GM19467 (cell line): ENCODE measurements at regions not wholly inside any gene's neighbourhood (a gene's known extent, or its start where the extent isn't known, plus 50 kb on each side); places are given as distances from the start of the nearest gene placed in this dataset.

Experiments
- ATAC-seq: cut with Tn5 transposase; IDR thresholded peaks from one replicate; pipeline ENCODE4 v1.9.1; 2021; ENCODE audit warnings: mild to moderate bottlenecking, moderate library complexity; ENCODE audit not compliant: unreplicated experiment

DNA sequence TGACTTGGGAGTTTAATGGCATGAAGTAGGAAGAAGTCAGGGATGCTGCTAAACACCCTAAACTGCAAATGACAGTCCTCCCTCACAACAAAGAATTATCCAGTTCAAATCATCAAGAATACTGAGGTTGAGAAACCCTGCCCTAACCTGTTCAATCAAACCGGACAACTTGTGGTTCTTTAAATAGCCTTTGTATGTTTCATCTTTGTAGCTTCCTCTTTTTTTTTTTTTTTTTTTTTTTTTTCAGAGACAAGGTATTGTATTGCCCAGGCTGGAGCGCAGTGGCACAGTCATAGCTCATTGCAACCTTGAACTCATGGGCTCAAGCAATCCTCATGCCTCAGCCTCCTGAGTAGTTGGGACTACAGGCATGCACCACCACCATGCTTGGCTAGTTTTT, 52.5 kb upstream of the TTC29 start:
- ATAC-seq = no peak

DNA sequence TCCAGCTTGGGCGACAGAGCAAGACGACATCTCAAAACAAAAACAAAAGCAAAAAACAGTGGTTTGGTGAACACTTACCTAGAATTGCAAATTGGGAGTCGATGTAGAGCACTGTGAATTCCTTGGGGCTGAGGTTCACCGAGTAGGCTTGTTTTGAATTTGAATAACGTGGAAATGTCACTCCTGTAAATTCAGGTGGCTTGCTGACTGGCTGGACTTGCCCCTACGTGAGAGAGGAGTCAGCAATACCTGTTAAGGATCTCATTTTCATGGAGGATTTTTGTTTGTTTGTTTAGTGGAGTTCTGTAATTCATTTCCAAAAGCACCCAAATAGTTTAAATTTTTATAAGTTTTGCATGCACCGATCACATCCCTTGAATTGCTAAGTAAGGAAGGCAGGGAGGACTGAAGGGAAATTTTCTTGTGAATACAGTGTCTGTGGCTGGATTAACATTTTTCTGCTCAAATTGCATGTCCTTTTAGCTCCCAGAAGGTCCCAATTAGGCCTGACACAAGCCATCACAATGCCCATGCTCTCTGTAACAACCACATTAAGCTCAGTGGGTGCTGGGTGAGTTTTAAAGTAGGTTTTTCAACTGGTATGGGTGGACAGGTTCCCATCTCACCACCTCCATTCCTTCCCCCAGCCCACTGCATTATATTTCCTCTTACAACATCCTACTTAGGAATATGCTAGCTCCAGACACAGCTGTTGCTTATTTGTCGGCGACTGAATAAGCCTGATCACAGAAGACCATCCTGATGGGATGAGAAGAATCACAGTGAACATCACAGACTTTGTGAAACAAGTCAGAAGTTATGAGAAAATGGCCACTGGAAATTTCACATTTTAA, 58.5 kb upstream of the TTC29 start:
- no peak for ATAC-seq

DNA sequence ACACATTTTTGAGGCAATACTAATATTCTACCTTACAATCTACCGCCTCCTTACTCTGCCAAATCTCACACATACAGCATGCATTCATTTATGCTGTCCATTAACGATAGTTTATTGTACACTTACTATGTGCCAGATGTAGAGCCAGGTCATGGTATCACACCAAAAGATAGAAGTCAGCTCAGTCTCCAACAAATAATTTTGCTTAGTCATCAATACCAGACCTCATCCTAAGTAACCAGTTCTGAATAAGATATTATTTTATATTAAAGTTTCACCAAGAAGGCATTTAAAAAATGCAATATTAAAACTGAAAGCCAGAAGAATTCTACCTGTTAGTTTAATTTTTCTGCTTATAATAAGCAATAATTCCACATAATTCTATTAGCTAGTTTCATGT, 60.6 kb upstream of the TTC29 start:
- ATAC-seq = no peak

DNA sequence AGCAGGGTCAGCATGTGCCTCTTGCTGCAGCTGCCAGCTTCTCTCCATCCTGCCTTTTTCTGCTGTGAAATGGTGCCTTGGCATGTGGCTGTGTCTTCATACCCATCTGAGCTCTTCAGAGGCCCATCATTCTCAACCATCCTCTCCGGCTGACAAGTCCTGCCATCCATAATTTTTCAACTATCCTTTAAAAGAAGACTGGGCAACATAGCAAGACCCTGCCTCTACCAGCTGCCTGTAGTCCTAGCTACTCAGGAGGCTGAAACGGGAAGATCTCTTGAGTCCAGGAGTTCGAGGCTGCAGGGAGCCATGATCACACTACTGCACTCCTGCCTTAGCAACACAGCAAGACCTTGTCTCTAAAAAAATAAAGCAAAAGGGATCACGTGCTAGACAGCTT, 64.2 kb upstream of the TTC29 start:
- no peak for ATAC-seq

DNA sequence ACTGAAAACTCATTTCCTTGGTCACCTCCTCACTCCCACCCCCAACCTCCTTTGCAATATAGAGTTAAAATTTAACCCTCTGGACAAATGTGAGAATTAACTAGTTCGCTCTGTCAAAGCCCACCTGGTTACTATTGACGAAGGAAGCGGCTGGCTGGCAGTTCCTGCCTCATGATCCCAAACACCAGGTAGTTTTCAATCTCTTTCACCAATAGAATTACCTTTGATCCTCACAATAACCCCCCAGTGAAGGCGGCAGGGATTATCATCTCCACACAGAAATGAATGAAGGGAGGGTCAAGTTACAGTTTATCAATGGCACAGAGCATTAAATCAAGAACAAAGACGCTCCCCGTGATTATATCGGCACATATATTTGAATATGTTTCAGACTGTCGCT, 65.7 kb upstream of the TTC29 start:
- ATAC-seq = no peak

DNA sequence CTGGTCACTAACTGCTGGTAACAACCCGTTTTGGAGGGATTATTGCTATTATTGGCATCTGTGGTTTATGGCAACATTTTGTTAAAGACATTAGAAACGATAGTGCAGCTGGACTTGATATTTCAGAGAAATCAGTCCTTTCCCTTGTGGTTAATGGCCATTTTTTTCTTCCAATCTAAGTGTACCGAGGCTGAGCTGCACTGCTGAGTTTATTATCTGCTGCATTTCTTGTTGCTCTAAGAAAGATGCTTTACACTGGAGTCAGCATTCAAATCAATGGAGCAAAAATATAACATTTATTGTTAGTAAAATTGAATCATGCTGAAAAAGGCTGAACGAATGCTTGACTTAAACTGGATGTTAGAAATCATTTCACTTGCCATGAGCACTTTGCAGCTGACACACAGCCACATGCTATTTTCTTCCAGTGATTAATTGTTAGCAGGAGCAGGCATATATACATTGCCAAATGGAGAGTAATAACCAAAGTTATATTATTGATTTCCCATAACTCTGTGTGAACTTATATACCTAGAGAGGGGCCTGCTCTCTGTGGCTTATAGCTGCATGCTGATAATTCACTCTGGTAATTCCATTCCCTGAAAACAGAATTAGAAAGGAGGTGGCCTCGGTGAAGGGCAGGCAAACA, 66.5 kb upstream of the TTC29 start:
- no peak for ATAC-seq

DNA sequence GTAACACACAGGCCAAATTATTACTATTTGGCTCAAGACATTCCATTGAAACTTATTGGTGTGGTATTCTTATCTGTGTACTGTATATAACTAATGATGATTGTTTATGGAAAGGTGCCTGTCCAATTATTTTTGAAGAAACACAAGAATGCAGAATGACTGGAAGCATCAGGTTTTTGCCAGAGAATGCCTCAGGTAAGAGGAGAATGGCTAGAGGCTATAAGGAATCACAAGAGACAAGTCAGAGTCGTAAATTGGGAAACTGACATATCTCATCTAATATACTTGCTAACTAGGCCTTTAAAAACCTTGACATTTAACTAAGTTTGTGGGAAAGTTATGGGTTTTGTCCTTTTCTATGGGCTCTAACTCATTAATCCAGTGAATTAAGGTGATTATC, 69.3 kb upstream of the TTC29 start:
- no peak for ATAC-seq

DNA sequence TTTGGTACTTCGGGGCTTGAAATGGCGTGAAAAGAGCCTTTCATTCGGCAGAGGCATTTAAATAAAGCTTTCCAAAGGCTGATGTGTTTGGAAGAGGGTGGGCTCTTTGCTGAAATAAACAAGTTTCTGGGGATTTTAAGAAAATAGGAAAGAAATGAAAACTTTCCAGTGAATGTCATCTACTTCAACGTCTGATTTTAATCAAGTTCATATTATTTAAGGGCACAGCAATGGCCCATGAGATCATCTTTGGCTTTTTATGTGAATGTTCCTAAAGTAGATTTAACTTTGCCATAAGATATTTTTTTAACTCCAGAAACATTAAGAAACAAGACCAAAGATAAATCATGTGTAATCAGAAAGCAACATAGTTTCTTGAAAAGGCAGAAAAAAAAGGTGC, 69.8 kb upstream of the TTC29 start:
- ATAC-seq = no peak

DNA sequence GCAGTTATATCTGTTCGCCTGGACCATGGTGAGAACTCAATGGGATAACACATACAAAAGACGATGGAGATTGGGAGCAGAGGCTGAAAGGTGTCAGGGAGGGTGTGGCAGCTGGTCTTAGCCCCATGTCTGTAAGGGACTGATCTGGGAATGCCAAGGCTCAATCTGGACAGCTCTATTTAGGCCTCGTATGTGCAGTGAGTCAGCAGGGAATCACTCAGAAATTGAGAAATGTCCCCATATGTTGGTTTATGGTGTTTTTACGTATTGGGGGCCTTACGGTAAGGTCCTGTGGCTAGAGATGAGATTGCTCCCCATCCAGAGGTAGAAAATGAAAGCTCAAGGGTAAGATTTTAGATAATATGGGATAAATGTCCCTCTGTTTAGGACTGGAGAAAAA, 71.4 kb upstream of the TTC29 start:
- no peak for ATAC-seq

DNA sequence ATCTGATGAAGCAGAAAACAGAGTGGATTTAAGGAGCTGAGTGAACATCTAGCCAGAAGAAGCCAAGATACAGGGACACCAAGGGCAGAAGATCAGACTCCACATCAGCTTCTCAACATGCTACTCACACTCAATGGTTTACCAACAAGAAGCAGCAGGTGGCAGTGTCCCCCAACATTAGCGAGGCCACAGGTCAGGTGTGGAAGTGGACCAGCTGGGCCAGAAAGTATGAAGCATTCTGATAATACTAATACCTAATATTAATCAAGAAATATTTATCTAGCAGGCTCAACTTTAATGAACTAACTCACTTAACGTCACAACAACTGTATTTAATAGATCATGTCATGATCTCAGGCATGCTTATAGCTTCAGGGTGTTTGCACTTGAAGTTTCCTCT, 73.4 kb upstream of the TTC29 start:
- peak; percentile 92 for ATAC-seq

DNA sequence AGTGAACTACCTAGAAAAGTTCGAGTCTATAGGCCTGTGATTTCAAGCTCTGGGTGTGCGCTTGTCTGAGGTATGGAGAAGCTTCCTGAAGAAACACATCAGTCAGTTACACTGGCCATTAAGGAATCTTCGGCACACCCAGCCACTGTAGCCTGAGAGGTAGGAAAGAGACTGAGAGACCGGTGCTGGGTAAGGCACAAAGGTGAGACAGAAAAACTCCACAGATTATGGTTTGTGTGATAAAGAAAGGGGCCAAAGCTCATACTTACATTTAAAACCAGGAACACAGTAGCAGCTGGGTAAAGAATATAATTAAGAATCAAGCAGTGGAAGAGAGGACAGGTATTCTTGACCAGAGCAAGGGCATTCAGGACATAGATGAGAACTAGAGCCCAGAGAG, 74.8 kb upstream of the TTC29 start:
- ATAC-seq = no peak

DNA sequence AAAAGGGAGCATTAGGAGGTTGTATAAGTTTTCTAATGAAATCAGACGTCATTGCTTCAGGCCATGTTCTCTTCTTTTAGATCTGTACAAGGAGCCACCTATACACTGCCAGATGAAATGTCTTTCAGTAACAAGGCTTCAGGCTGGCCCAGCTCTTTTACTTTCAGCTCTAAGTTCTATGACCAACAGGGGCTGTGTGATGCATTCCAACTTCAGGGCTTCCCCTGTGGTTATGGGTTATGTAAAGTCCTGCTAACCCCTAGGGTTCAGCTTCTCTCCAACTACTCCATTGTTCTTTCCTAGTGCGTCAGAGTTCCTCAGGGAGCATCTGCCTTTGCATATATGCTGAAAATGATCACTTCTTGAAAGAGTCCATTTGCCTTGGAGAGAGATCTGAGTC, 79.4 kb upstream of the TTC29 start:
- no peak for ATAC-seq

DNA sequence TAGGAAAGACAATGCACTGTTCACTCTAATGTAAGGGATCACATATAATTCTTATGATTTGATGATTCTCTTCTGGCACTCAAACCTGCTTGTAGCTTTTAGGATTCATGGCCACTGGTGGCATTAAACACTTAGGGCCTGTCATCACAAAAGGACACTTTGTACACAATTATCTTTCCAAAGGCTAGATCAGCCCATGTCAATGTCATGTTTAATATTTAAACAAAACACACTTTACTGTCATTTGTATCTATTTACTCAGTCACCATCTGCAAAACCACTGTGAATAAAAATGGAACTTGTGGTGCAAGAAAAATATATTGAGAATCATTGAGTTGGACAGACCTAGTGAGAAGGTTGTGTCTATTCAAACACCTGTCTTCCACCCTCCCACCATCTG, 83.6 kb upstream of the TTC29 start:
- ATAC-seq = no peak

DNA sequence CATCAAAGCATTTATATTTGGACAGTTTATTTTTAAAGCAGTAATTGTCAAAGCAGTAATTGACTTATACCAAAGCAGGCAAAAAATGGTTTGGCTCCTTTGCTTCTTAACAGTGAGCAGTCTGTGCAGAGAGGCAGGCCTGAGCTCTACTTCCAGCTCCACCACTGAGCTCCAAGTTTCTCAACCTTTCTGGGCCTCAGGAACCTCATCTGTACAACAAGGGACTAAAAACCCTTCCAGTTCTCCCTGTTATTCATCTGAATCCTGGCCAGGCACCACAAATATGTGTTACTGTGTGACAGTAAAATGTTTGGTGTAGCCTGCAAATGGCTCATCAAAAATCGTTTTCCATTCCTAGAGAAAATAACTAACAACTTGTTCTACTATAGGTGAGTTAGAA, 88.7 kb upstream of the TTC29 start:
- ATAC-seq = no peak

DNA sequence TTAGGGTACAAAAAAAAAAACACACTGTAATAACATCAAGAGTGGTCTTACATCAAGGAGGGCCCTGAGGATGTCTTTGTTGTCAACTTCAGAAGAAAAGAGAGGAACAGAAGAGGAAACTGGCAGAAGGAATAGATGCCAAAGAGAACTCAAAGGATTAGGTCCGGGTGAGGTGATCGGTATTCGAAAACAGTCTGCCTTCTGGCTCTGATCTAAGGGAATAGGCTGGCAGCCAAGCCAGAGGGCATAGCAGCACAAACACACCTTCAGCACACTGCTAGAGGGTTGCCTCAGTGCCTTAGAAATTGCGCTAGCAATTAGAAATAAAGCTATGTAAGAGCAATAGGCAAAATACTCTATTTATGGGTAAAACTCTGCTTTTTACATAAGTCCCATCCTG, 91.4 kb upstream of the TTC29 start:
- ATAC-seq = no peak

DNA sequence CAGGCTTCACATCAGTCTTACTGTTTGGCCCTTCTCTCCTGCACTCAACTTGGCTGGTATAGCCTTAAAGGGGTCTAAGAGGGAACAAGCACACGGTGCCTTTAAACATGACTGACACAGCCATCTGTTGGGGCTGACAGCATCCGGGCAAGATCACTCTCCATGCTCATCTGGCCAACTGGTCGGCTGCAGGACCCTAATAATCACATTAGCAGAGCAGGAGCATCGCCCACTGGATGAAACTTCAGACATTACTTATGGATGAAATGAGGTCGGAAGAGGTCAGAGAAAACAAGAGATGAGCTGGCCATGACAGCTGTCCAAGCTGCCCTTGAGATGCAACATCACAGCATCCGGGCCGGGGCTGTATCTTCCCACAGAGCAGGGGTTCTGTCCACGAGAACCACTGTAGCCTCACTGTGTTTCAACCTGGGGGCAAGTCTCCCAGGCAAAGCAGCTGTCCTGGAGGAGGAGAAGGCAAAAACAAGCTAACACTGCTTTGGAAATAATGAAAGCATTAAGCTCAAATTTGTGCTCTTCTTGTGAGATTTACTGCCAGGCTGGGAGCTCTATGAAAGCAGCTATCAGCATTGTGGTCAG, 94.4 kb upstream of the TTC29 start:
- no peak for ATAC-seq

DNA sequence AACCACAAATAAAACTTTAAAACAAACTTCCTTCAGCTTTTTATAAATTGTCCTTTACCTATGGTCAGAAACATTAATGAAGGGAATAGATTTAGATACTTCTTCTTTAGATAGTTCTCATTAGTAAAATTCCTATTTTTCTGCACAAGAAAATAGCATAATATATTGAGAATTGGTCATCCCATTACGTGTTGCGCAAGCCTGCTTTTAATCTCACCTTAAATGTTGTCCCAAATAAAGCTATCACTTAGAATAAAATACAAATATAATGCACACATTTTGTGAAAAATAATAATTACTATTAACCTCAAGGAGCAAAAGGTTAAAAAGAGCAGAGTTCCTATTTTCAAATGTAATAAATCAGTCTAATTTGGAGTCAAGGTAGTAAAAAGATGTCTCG, 95.2 kb upstream of the TTC29 start:
- no peak for ATAC-seq

DNA sequence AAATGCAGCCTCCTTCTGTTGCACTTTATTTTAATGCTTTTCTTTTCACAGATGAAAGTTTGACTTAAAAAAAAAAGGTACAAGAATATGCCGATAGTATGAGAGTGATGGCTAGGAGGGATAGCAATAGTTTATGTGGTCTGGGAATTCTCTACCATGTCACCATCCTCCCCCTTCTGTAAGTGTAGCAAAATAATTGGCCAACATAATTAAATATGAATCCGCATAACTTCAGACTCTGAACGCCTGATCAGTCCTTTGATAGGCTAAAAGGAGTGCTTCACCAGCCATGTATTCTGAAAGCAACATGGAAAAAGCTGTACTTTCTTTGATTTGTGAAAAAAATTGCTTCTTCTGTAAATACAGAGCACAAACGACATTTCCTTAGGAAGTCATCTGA, 95.7 kb upstream of the TTC29 start:
- ATAC-seq = no peak

DNA sequence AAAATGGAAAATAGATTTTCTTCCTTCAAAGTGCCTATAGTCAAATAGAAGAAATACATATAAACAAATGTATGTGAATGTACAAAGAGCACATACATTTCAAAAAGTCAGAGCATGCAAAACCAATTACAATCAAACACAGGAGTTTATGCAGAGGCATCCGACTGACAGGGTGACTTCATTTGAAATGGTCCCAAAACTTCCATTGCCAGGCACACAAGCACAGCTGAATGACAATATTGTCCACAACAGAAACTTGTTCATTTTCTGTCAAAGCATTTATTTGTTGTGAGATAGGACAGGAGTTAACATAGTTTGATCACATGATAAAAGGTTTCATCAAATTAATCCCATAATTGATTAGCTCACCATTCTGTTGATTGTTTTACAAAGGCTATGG, 96.4 kb upstream of the TTC29 start:
- no peak for ATAC-seq

DNA sequence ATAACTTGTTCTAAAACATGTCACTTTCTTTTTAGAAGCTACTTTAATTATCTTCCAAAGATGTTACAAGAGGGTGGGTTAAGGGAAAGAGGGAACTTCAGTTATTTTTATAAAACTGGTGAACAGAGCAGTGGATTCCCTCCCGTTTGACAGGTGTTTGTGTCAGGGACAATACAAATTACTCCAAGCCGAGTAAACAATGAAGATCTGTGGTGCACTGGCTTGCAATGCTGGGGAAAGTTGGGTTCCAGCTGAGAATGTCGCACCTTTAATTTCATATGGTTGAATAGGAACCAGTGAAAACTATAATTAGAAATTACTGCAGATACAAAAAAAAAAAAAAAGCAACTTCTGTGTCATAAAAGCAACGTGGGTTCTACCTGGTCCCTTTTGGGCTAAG, 98.6 kb upstream of the TTC29 start:
- ATAC-seq = no peak

DNA sequence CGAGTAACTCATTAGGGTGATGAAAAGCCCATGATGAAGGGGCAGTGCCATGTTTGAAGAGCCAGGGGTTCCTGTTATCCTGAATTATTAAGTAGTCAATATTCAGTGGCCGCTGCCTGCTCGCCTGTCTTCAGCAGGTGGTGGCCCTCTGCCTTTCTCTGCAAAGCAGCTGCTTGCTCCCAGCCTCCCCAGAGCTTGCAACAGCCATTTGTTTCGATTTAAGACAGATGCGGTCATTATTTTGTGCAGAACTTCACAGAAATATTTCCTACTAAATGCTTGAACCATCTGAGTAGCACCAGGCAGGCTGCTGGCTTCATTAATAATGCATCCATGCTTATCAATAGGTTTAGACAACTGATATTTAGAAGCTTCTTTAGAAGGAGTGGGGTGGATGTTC, 104.3 kb upstream of the TTC29 start:
- ATAC-seq = no peak

DNA sequence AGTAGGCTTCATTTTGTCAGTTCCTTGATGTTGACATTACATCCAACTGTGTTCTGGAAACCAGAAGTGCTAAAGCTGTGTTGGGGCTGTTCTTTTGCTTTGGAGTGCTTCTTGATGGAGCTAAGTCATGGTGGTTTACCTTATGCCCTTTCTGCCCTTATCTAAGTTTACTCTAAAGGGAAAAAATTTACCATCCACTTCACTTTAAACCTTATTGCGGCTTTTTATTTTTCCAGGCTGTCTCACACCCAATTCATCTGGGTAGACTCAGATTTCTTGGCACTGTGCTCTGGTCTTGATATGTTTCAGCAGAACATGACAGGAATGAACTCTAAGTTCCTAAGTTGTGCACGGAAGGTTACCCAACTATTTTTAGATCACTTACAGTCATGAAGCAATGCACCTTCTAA, 104.7 kb upstream of the TTC29 start:
- no peak for ATAC-seq
